Transverse colon (tissue), 4 donors: ENCODE measurements at regions not wholly inside any gene's neighbourhood (a gene's known extent, or its start where the extent isn't known, plus 50 kb on each side); places are given as distances from the start of the nearest gene placed in this dataset.

Experiments used
- POLR2A ChIP-seq: fragments of 450-650 bp; IDR thresholded peaks from one replicate; pipeline ENCODE4 v1.6.1; 2016; ENCODE audit warnings: antibody characterized with exemption, mild to moderate bottlenecking, moderate library complexity
- POLR2AphosphoS5 ChIP-seq, 3 donors: sonication (generic); formaldehyde crosslinking; IDR thresholded peaks; one replicate each; pipeline ENCODE4 v1.6.1; 2016; ENCODE audit warnings: antibody characterized with exemption in 3 of 3
- TF ChIP-seq, protein P1 (sequence below), 5 experiments: fragments of 200-600 bp in 3 of 5; fragments of 450-650 bp in 2 of 5; sonication (generic) in 3 of 5; IDR thresholded peaks; 1 replicate in 2 of 5; 2 replicates in 3 of 5; pipeline ENCODE4 v1.5.1; 2016 to 2017; ENCODE audit warnings: antibody characterized with exemption in 5 of 5, inconsistent platforms in 3 of 5, mild to moderate bottlenecking in 2 of 5, moderate library complexity in 1 of 5

DNA sequence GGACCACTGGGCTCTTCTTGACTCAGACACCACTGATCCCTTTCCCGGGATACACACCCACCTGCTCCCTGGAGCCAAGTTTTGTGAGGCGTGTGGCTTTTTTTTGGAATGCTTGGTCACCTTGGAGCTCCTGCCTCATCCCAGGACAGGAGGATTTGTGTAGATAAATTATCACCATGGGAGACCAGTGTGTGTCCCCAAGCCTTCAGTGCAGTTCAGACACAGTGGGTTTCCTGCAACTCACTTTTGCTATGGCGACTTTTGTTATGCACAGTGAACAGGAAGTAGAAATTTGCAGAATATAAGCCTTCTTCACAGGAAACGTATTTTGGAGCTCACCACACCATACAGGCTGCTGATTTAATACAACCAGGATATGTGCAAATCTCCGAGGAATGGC, 357.4 kb downstream of the PAX1 start:
- TF ChIP-seq POLR2AphosphoS5 (IDR thresholded peaks at IDR 0.05) (no peak), POLR2A (no peak)
- TF ChIP-seq, protein P1, sequence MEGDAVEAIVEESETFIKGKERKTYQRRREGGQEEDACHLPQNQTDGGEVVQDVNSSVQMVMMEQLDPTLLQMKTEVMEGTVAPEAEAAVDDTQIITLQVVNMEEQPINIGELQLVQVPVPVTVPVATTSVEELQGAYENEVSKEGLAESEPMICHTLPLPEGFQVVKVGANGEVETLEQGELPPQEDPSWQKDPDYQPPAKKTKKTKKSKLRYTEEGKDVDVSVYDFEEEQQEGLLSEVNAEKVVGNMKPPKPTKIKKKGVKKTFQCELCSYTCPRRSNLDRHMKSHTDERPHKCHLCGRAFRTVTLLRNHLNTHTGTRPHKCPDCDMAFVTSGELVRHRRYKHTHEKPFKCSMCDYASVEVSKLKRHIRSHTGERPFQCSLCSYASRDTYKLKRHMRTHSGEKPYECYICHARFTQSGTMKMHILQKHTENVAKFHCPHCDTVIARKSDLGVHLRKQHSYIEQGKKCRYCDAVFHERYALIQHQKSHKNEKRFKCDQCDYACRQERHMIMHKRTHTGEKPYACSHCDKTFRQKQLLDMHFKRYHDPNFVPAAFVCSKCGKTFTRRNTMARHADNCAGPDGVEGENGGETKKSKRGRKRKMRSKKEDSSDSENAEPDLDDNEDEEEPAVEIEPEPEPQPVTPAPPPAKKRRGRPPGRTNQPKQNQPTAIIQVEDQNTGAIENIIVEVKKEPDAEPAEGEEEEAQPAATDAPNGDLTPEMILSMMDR (IDR thresholded peaks at IDR 0.05): no peak
